Thymus (tissue), 11 donors: ENCODE measurements at regions not wholly inside any gene's neighbourhood (a gene's known extent, or its start where the extent isn't known, plus 50 kb on each side); places are given as distances from the start of the nearest gene placed in this dataset.

Source experiments
- DNase-seq, 9 donors: peaks; one replicate each; pipeline ENCODE4 v3.0.0-alpha.2; 2013; ENCODE audit warnings: low spot score in 9 of 9, low read depth in 6 of 9, missing footprints in 1 of 9
- H3K27ac ChIP-seq, 2 donors: one replicate each; pipeline ENCODE4 v1.5.1; 2013; ENCODE audit warnings: control low read depth in 1 of 2, low read depth in 1 of 2, low read length in 1 of 2, mild to moderate bottlenecking in 1 of 2, moderate library complexity in 1 of 2
- H3K27me3 ChIP-seq, 2 donors: one replicate each; pipeline ENCODE4 v1.5.1; 2013; ENCODE audit warnings: low read length in 1 of 2; ENCODE audit not compliant: control insufficient read depth in 2 of 2, insufficient read depth in 1 of 2
- H3K36me3 ChIP-seq, 2 donors: one replicate each; pipeline ENCODE4 v1.5.1; 2013; ENCODE audit warnings: low read length in 1 of 2, mild to moderate bottlenecking in 1 of 2, moderate library complexity in 1 of 2; ENCODE audit not compliant: control insufficient read depth in 2 of 2, insufficient read depth in 2 of 2
- H3K4me1 ChIP-seq, 2 donors: one replicate each; pipeline ENCODE4 v1.5.1; 2013; ENCODE audit warnings: low read length in 2 of 2; ENCODE audit not compliant: control insufficient read depth in 2 of 2, insufficient read depth in 2 of 2
- H3K4me3 ChIP-seq, 2 donors: one replicate each; pipeline ENCODE4 v1.5.1; 2013; ENCODE audit warnings: low read length in 2 of 2, control low read depth in 1 of 2, mild to moderate bottlenecking in 1 of 2
- H3K9me3 ChIP-seq, 2 donors: one replicate each; pipeline ENCODE4 v1.5.1; 2013; ENCODE audit warnings: low read length in 1 of 2, mild to moderate bottlenecking in 1 of 2; ENCODE audit not compliant: control insufficient read depth in 2 of 2, insufficient read depth in 1 of 2
- WGBS: extraction: QIAGEN DNeasy Blood & Tissue Kit; methylation state at CpG from one replicate; pipeline ENCODE4 v1.1.7; 2013; 5-methylcytosine and 5-hydroxymethylcytosine counted together
- donor health status: healthy.

- no peak overlapping the region for H3K27ac ChIP-seq
- no peak overlapping the region for H3K4me3 ChIP-seq
- H3K27me3 ChIP-seq = peaks cover 0 to 12% of the 10 kb centered on the region in 2 donors
- no peaks in the 10 kb centered on the region for H3K36me3 ChIP-seq
- no peak for DNase-seq
- WGBS = 61% methylated on average over 3 of the region's 3 CpGs
- H3K4me1 ChIP-seq = no peaks in the 10 kb centered on the region
- no peaks in the 10 kb centered on the region for H3K9me3 ChIP-seq
These were observed 55.6 kb downstream of the RHOXF2B start for GRCh38 chrX:120021927-120022326.

GRCh38 chrX:120020305-120020704, 57.2 kb downstream of the RHOXF2B start:
- Histone ChIP-seq H3K4me3 (no peak overlapping the region), H3K36me3 (no peaks in the 10 kb centered on the region), H3K9me3 (no peaks in the 10 kb centered on the region), H3K4me1 (no peaks in the 10 kb centered on the region), H3K27ac (no peak overlapping the region), H3K27me3 (peaks cover 3 to 28% of the 10 kb centered on the region in 2 donors)
- DNase-seq = no peak
- WGBS = 86% methylated on average over 4 of the region's 4 CpGs

GRCh38 chrX:120016068-120016441, 61.4 kb downstream of the RHOXF2B start:
- Histone ChIP-seq H3K4me3 (no peak overlapping the region), H3K36me3 (no peaks in the 10 kb centered on the region), H3K4me1 (no peaks in the 10 kb centered on the region), H3K27me3 (peaks cover 3 to 47% of the 10 kb centered on the region in 2 donors), H3K27ac (no peak overlapping the region), H3K9me3 (no peaks in the 10 kb centered on the region)
- DNase-seq = no peak
- WGBS = 10% methylated on average over 11 of the region's 11 CpGs

- Histone ChIP-seq H3K4me1 (no peaks in the 10 kb centered on the region), H3K4me3 (no peak overlapping the region), H3K36me3 (no peaks in the 10 kb centered on the region), H3K27me3 (peaks cover 3 to 47% of the 10 kb centered on the region in 2 donors), H3K9me3 (no peaks in the 10 kb centered on the region), H3K27ac (no peak overlapping the region)
- DNase-seq = no peak
- 4% methylated on average over 58 of the region's 58 CpGs for WGBS
These were observed 62.1 kb downstream of the RHOXF2B start for GRCh38 chrX:120015145-120016067.

- Histone ChIP-seq H3K4me1 (no peaks in the 10 kb centered on the region), H3K36me3 (no peaks in the 10 kb centered on the region), H3K27ac (no peak overlapping the region), H3K4me3 (no peak overlapping the region), H3K9me3 (no peaks in the 10 kb centered on the region), H3K27me3 (peaks cover 3 to 45% of the 10 kb centered on the region in 2 donors)
- no peak for DNase-seq
- WGBS = 35% methylated on average over 30 of the region's 30 CpGs
These were observed 62.9 kb downstream of the RHOXF2B start for GRCh38 chrX:120014354-120015130.

- H3K4me3 ChIP-seq = no peak overlapping the region
- 52% methylated on average over 6 of the region's 6 CpGs for whole genome bisulfite sequencing
- peaks cover 8 to 55% of the 10 kb centered on the region in 2 donors for H3K27me3 ChIP-seq
- H3K4me1 ChIP-seq = no peaks in the 10 kb centered on the region
- no peak for DNase-seq
- H3K36me3 ChIP-seq = no peaks in the 10 kb centered on the region
- H3K27ac ChIP-seq = no peak overlapping the region
- H3K9me3 ChIP-seq = no peaks in the 10 kb centered on the region
These were observed 58.2 kb upstream of the NKAP start for GRCh38 chrX:120001787-120002186.

- no peak for DNase-seq
- H3K27me3 ChIP-seq = peaks cover 10 to 66% of the 10 kb centered on the region in 2 donors
- 8% methylated on average over 32 of the region's 32 CpGs for WGBS
These were observed 57.1 kb upstream of the NKAP start for GRCh38 chrX:120000490-120001246.

GRCh38 chrX:119999087-119999634, 55.6 kb upstream of the NKAP start:
- no peaks in the 10 kb centered on the region for H3K9me3 ChIP-seq
- no peak overlapping the region for H3K27ac ChIP-seq
- 10% methylated on average over 20 of the region's 20 CpGs for WGBS
- DNase-seq = no peak
- no peak overlapping the region for H3K4me3 ChIP-seq
- H3K36me3 ChIP-seq = no peaks in the 10 kb centered on the region
- H3K27me3 ChIP-seq = peaks cover 10 to 79% of the 10 kb centered on the region in 2 donors
- no peaks in the 10 kb centered on the region for H3K4me1 ChIP-seq

More at GRCh38 chrX:120000490-120001246, 57.1 kb upstream of the NKAP start:
- Histone ChIP-seq H3K27ac (no peak overlapping the region), H3K4me1 (no peaks in the 10 kb centered on the region), H3K9me3 (no peaks in the 10 kb centered on the region), H3K36me3 (no peaks in the 10 kb centered on the region), H3K4me3 (no peak overlapping the region)
